Aorta (tissue), 5 donors: ENCODE measurements at regions not wholly inside any gene's neighbourhood (a gene's known extent, or its start where the extent isn't known, plus 50 kb on each side); places are given as distances from the start of the nearest gene placed in this dataset.

Source experiments
- ATAC-seq: fragments of 200-7000 bp; cut with Tn5 transposase; one replicate; pipeline ENCODE4 v1.9.1; 2022; ENCODE audit warnings: moderate library complexity; ENCODE audit not compliant: low FRiP score
- DNase-seq, 2 donors: peaks; one replicate each; pipeline ENCODE4 v3.0.0-alpha.2; 2020
- H3K27ac ChIP-seq, 2 donors: one replicate each; pipeline ENCODE4 v1.5.1; 2013; ENCODE audit warnings: low read length in 2 of 2, mild to moderate bottlenecking in 2 of 2, moderate library complexity in 2 of 2, control low read depth in 1 of 2, inconsistent platforms in 1 of 2, low read depth in 1 of 2
- H3K27me3 ChIP-seq, 2 donors: one replicate each; pipeline ENCODE4 v1.6.1; 2013; ENCODE audit warnings: control low read depth in 1 of 2, low read length in 1 of 2, mild to moderate bottlenecking in 1 of 2, moderate library complexity in 1 of 2; ENCODE audit not compliant: insufficient read depth in 2 of 2, control insufficient read depth in 1 of 2
- H3K36me3 ChIP-seq, 2 donors: one replicate each; pipeline ENCODE4 v1.6.1; 2013; ENCODE audit warnings: control low read depth in 1 of 2, low read length in 1 of 2, mild to moderate bottlenecking in 1 of 2; ENCODE audit not compliant: insufficient read depth in 2 of 2, control insufficient read depth in 1 of 2
- H3K4me1 ChIP-seq, 2 donors: one replicate each; pipeline ENCODE4 v1.6.1; 2013; ENCODE audit warnings: low read length in 2 of 2, control low read depth in 1 of 2, mild to moderate bottlenecking in 1 of 2, moderate library complexity in 1 of 2; ENCODE audit not compliant: insufficient read depth in 2 of 2, control insufficient read depth in 1 of 2
- H3K4me3 ChIP-seq, 2 donors: one replicate each; pipeline ENCODE4 v1.5.1; 2013; ENCODE audit warnings: low read length in 2 of 2, control low read depth in 1 of 2, mild to moderate bottlenecking in 1 of 2
- H3K9me3 ChIP-seq: one replicate; pipeline ENCODE4 v1.6.1; 2013; ENCODE audit warnings: mild to moderate bottlenecking, low read length; ENCODE audit not compliant: control insufficient read depth
- WGBS, 2 donors: extraction: QIAGEN DNeasy Blood & Tissue Kit; methylation state at CpG; one replicate each; pipeline ENCODE4 v1.1.7; 2013; 5-methylcytosine and 5-hydroxymethylcytosine counted together
- intact Hi-C, 2 donors: fragments of 100-400 bp; cut with DNase I; formaldehyde crosslinking; loops; one replicate each; pipeline versions ENCODE4 v1.14.2 to v1.15.0; 2022
- donor health status: healthy with polysubstance abuse.
- donor health status: Bipolar disorder and iron deficiency.
- donor health status: DM: no; HTN: no; CAD: no.
- donor health status: DM: no; HTN: no; CAD: no.
- donor health status: DM: yes; HTN: yes; CAD: no.

- H3K4me1 ChIP-seq: no peaks in the 10 kb centered on the region
- no peak overlapping the region for H3K4me3 ChIP-seq
- H3K27me3 ChIP-seq: no peaks in the 10 kb centered on the region
- ATAC-seq (no peak), DNase-seq (no peak)
- WGBS, 2 donors: 74 to 77% methylated on average over 7 of the region's 7 CpGs
- no peak overlapping the region for H3K27ac ChIP-seq
- H3K36me3 ChIP-seq: no peaks in the 10 kb centered on the region
- intact Hi-C loops: no loop called here
- H3K9me3 ChIP-seq: peaks cover 2% of the 10 kb centered on the region
Observed at GRCh38 chr7:68684996-68685395, 913.3 kb upstream of the AUTS2 start.

- H3K27me3 ChIP-seq: no peaks in the 10 kb centered on the region
- intact Hi-C loops: no loop called here
- no peak for DNase-seq
- H3K4me3 ChIP-seq: no peak overlapping the region
- no peaks in the 10 kb centered on the region for H3K36me3 ChIP-seq
- no peaks in the 10 kb centered on the region for H3K4me1 ChIP-seq
- no peak overlapping the region for H3K27ac ChIP-seq
- no peak for ATAC-seq
- peaks cover 2% of the 10 kb centered on the region for H3K9me3 ChIP-seq
- 58% methylated on average over 8 of the region's 8 CpGs for WGBS, 2 donors
Observed at GRCh38 chr7:68688416-68689086, 909.7 kb upstream of the AUTS2 start.

- H3K4me3 ChIP-seq: no peak overlapping the region
- 79 to 80% methylated on average over 5 of the region's 5 CpGs for WGBS, 2 donors
- intact Hi-C loops: no loop called here
- DNase-seq (no peak), ATAC-seq (no peak)
- H3K9me3 ChIP-seq: peaks cover 2% of the 10 kb centered on the region
- no peaks in the 10 kb centered on the region for H3K4me1 ChIP-seq
- H3K27ac ChIP-seq: no peak overlapping the region
- H3K36me3 ChIP-seq: no peaks in the 10 kb centered on the region
- no peaks in the 10 kb centered on the region for H3K27me3 ChIP-seq
Observed at GRCh38 chr7:68689087-68689433, 909.2 kb upstream of the AUTS2 start.

- no peak overlapping the region for H3K27ac ChIP-seq
- WGBS, 2 donors: 41 to 50% methylated on average over 12 of the region's 12 CpGs
- no peak for ATAC-seq
Observed at GRCh38 chr7:68691261-68692216, 906.7 kb upstream of the AUTS2 start.

GRCh38 chr7:68692511-68692910, 905.8 kb upstream of the AUTS2 start:
- Histone ChIP-seq H3K9me3 (no peaks in the 10 kb centered on the region), H3K27me3 (no peaks in the 10 kb centered on the region), H3K27ac (no peak overlapping the region), H3K4me3 (no peak overlapping the region), H3K36me3 (no peaks in the 10 kb centered on the region), H3K4me1 (no peaks in the 10 kb centered on the region)
- 84 to 85% methylated on average over 4 of the region's 4 CpGs for WGBS, 2 donors
- intact Hi-C loops: no loop called here
- ATAC-seq (no peak), DNase-seq (no peak)

More at GRCh38 chr7:68691261-68692216, 906.7 kb upstream of the AUTS2 start:
- intact Hi-C loops: no loop called here
- DNase-seq: no peak
- Histone ChIP-seq H3K9me3 (no peaks in the 10 kb centered on the region), H3K27me3 (no peaks in the 10 kb centered on the region), H3K36me3 (no peaks in the 10 kb centered on the region), H3K4me1 (no peaks in the 10 kb centered on the region), H3K4me3 (no peak overlapping the region)

- Histone ChIP-seq H3K4me1 (no peaks in the 10 kb centered on the region), H3K27ac (no peak overlapping the region), H3K9me3 (no peaks in the 10 kb centered on the region), H3K27me3 (no peaks in the 10 kb centered on the region), H3K4me3 (no peak overlapping the region), H3K36me3 (no peaks in the 10 kb centered on the region)
- DNase-seq (no peak), ATAC-seq (no peak)
- WGBS, 2 donors: 61 to 77% methylated on average over 1 of the region's 1 CpG
- intact Hi-C loops: no loop called here
Observed at GRCh38 chr7:68694656-68695055, 903.6 kb upstream of the AUTS2 start.

- Histone ChIP-seq H3K4me1 (no peaks in the 10 kb centered on the region), H3K9me3 (no peaks in the 10 kb centered on the region), H3K4me3 (no peak overlapping the region), H3K27ac (no peak overlapping the region), H3K27me3 (no peaks in the 10 kb centered on the region), H3K36me3 (no peaks in the 10 kb centered on the region)
- 25 to 37% methylated on average over 7 of the region's 7 CpGs for WGBS, 2 donors
- ATAC-seq: no peak
- no peak for DNase-seq
- intact Hi-C loops: no loop called here
Observed at GRCh38 chr7:68697796-68698280, 900.4 kb upstream of the AUTS2 start.

GRCh38 chr7:68699090-68699711, 899.1 kb upstream of the AUTS2 start:
- H3K4me1 ChIP-seq: no peaks in the 10 kb centered on the region
- DNase-seq: no peak
- H3K4me3 ChIP-seq: no peak overlapping the region
- ATAC-seq: no peak
- H3K9me3 ChIP-seq: no peaks in the 10 kb centered on the region
- no peak overlapping the region for H3K27ac ChIP-seq
- no peaks in the 10 kb centered on the region for H3K36me3 ChIP-seq
- intact Hi-C loops: no loop called here
- H3K27me3 ChIP-seq: no peaks in the 10 kb centered on the region
- WGBS, 2 donors: 38 to 42% methylated on average over 6 of the region's 6 CpGs
